Neural cell (in vitro differentiated cells): ENCODE measurements at regions not wholly inside any gene's neighbourhood (a gene's known extent, or its start where the extent isn't known, plus 50 kb on each side); places are given as distances from the start of the nearest gene placed in this dataset.

Experiments used
- EP300 ChIP-seq: fragments of 450-650 bp; conservative IDR thresholded peaks from 2 replicates; pipeline ENCODE4 v1.6.1; 2014; ENCODE audit warnings: antibody characterized with exemption, mild to moderate bottlenecking, moderate library complexity; ENCODE audit not compliant: poor library complexity, severe bottlenecking
- EZH2 ChIP-seq: fragments of 200-600, 300-800 bp; shearing (Covaris generic), sonication (generic); IDR thresholded peaks from 2 replicates; pipeline ENCODE4 v1.6.1; 2014; ENCODE audit warnings: antibody characterized with exemption, low read length, borderline replicate concordance, mild to moderate bottlenecking; ENCODE audit not compliant: insufficient read depth, poor library complexity, severe bottlenecking
- MXI1 ChIP-seq: fragments of 450-650 bp; conservative IDR thresholded peaks from 2 replicates; pipeline ENCODE4 v1.6.1; 2014; ENCODE audit warnings: antibody characterized with exemption, mild to moderate bottlenecking; ENCODE audit not compliant: poor library complexity, severe bottlenecking
- POLR2AphosphoS5 ChIP-seq: IDR thresholded peaks from 2 replicates; pipeline ENCODE4 v1.6.1; 2012
- RAD21 ChIP-seq: fragments of 450-650 bp; conservative IDR thresholded peaks from 2 replicates; pipeline ENCODE4 v1.6.1; 2014; ENCODE audit warnings: antibody characterized with exemption, mild to moderate bottlenecking, moderate library complexity
- SMC3 ChIP-seq: fragments of 450-650 bp; conservative IDR thresholded peaks from 2 replicates; pipeline ENCODE4 v1.6.1; 2014; ENCODE audit warnings: antibody characterized with exemption, mild to moderate bottlenecking, moderate library complexity; ENCODE audit not compliant: poor library complexity
- TAF1 ChIP-seq: IDR thresholded peaks from 2 replicates; pipeline ENCODE4 v1.6.1; 2012; ENCODE audit warnings: low read depth
- TF ChIP-seq, protein P1 (sequence below): fragments of 450-650 bp; IDR thresholded peaks from 2 replicates; pipeline ENCODE4 v1.5.1; 2014; ENCODE audit warnings: antibody characterized with exemption, mild to moderate bottlenecking, moderate library complexity; ENCODE audit not compliant: poor library complexity, severe bottlenecking
- TF ChIP-seq, protein P2 (sequence below): IDR thresholded peaks from 2 replicates; pipeline ENCODE4 v1.6.1; 2012; ENCODE audit warnings: borderline replicate concordance

DNA sequence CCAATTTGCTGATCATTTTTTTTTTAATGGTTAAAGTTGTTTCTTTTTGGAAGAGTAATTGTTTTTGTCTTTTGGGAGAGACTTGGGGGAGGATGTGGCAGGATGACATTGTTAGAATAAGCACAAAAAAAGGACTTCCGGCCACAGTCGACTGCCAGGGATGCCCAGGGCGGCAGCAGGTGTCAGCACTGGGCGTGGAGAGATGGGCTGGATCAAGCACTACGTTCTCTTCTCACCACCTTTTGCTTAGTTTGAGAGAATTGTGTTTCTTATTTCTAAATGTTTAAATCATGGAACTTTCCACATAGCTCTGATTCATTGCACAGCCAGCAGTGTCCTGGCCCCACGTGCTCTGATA is 104.6 kb upstream of the FRMD1 start:
- TF ChIP-seq EZH2 (no peak), POLR2AphosphoS5 (no peak), MXI1 (no peak), RAD21 (no peak), TAF1 (no peak), EP300 (no peak), SMC3 (no peak)
- TF ChIP-seq, protein P1, sequence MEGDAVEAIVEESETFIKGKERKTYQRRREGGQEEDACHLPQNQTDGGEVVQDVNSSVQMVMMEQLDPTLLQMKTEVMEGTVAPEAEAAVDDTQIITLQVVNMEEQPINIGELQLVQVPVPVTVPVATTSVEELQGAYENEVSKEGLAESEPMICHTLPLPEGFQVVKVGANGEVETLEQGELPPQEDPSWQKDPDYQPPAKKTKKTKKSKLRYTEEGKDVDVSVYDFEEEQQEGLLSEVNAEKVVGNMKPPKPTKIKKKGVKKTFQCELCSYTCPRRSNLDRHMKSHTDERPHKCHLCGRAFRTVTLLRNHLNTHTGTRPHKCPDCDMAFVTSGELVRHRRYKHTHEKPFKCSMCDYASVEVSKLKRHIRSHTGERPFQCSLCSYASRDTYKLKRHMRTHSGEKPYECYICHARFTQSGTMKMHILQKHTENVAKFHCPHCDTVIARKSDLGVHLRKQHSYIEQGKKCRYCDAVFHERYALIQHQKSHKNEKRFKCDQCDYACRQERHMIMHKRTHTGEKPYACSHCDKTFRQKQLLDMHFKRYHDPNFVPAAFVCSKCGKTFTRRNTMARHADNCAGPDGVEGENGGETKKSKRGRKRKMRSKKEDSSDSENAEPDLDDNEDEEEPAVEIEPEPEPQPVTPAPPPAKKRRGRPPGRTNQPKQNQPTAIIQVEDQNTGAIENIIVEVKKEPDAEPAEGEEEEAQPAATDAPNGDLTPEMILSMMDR = no peak
- TF ChIP-seq, protein P2, sequence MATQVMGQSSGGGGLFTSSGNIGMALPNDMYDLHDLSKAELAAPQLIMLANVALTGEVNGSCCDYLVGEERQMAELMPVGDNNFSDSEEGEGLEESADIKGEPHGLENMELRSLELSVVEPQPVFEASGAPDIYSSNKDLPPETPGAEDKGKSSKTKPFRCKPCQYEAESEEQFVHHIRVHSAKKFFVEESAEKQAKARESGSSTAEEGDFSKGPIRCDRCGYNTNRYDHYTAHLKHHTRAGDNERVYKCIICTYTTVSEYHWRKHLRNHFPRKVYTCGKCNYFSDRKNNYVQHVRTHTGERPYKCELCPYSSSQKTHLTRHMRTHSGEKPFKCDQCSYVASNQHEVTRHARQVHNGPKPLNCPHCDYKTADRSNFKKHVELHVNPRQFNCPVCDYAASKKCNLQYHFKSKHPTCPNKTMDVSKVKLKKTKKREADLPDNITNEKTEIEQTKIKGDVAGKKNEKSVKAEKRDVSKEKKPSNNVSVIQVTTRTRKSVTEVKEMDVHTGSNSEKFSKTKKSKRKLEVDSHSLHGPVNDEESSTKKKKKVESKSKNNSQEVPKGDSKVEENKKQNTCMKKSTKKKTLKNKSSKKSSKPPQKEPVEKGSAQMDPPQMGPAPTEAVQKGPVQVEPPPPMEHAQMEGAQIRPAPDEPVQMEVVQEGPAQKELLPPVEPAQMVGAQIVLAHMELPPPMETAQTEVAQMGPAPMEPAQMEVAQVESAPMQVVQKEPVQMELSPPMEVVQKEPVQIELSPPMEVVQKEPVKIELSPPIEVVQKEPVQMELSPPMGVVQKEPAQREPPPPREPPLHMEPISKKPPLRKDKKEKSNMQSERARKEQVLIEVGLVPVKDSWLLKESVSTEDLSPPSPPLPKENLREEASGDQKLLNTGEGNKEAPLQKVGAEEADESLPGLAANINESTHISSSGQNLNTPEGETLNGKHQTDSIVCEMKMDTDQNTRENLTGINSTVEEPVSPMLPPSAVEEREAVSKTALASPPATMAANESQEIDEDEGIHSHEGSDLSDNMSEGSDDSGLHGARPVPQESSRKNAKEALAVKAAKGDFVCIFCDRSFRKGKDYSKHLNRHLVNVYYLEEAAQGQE = no peak
